CD8-positive, alpha-beta memory T cell (primary cell): ENCODE measurements at regions not wholly inside any gene's neighbourhood (a gene's known extent, or its start where the extent isn't known, plus 50 kb on each side); places are given as distances from the start of the nearest gene placed in this dataset.

Experiments used
- CTCF ChIA-PET: fragments of 350-600 bp; sonication (Branson Sonifier 250); formaldehyde crosslinking; loops from one replicate; lab custom pipeline; 2021; ENCODE audit warnings: antibody characterized with exemption; lab: Charles Lee
- POLR2A ChIA-PET: fragments of 350-600 bp; sonication (Branson Sonifier 250); formaldehyde crosslinking; loops from one replicate; lab custom pipeline; 2021; ENCODE audit warnings: antibody characterized with exemption; lab: Charles Lee
- DNase-seq, 5 donors: peaks; one replicate each; pipeline versions ENCODE4 v3.0.0 to v3.0.0-alpha.2; 2020 to 2022; ENCODE audit warnings: mixed read lengths in 1 of 5
- H3K27ac ChIP-seq: one replicate; pipeline ENCODE4 v1.7.0; 2013; ENCODE audit warnings: low read depth, mild to moderate bottlenecking, low read length, moderate library complexity
- H3K27me3 ChIP-seq: 2 replicates; pipeline ENCODE4 v1.7.0; 2013; ENCODE audit warnings: low read length, mild to moderate bottlenecking; ENCODE audit not compliant: insufficient read depth, poor library complexity, severe bottlenecking
- H3K36me3 ChIP-seq: 2 replicates; pipeline ENCODE4 v1.7.0; 2013; ENCODE audit warnings: mild to moderate bottlenecking, low read length, moderate library complexity; ENCODE audit not compliant: insufficient read depth
- H3K4me1 ChIP-seq: 2 replicates; pipeline ENCODE4 v1.7.0; 2013; ENCODE audit warnings: mild to moderate bottlenecking, low read length, moderate library complexity; ENCODE audit not compliant: insufficient read depth
- H3K4me3 ChIP-seq: 2 replicates; pipeline ENCODE4 v1.7.0; 2013; ENCODE audit warnings: mild to moderate bottlenecking, low read length
- H3K9me3 ChIP-seq: 2 replicates; pipeline ENCODE4 v1.7.0; 2013; ENCODE audit warnings: mild to moderate bottlenecking, low read length
- H3K27ac Mint-ChIP-seq, 8 donors: one replicate each; pipeline ENCODE4 v1.8.0; 2020 to 2021; ENCODE audit warnings: mixed read lengths in 8 of 8, mild to moderate bottlenecking in 6 of 8, inconsistent platforms in 3 of 8, moderate library complexity in 3 of 8
- H3K27me3 Mint-ChIP-seq, 2 donors: one replicate each; pipeline ENCODE4 v1.8.0; 2020 to 2021; ENCODE audit warnings: mixed read lengths in 2 of 2, mild to moderate bottlenecking in 1 of 2, moderate library complexity in 1 of 2
- H3K36me3 Mint-ChIP-seq, 3 donors: one replicate each; pipeline ENCODE4 v1.8.0; 2020 to 2021; ENCODE audit warnings: mixed read lengths in 3 of 3, inconsistent platforms in 1 of 3, mild to moderate bottlenecking in 1 of 3
- H3K4me1 Mint-ChIP-seq, 3 donors: one replicate each; pipeline ENCODE4 v1.8.0; 2020 to 2021; ENCODE audit warnings: mixed read lengths in 3 of 3, inconsistent platforms in 1 of 3, mild to moderate bottlenecking in 1 of 3
- H3K4me3 Mint-ChIP-seq, 7 donors: one replicate each; pipeline ENCODE4 v1.8.0; 2020 to 2021; ENCODE audit warnings: mixed read lengths in 7 of 7, mild to moderate bottlenecking in 6 of 7, moderate library complexity in 4 of 7, inconsistent platforms in 2 of 7
- H3K9me3 Mint-ChIP-seq, 5 donors: one replicate each; pipeline ENCODE4 v1.8.0; 2020 to 2022; ENCODE audit warnings: mixed read lengths in 5 of 5, mild to moderate bottlenecking in 3 of 5, moderate library complexity in 2 of 5, inconsistent platforms in 1 of 5

DNA sequence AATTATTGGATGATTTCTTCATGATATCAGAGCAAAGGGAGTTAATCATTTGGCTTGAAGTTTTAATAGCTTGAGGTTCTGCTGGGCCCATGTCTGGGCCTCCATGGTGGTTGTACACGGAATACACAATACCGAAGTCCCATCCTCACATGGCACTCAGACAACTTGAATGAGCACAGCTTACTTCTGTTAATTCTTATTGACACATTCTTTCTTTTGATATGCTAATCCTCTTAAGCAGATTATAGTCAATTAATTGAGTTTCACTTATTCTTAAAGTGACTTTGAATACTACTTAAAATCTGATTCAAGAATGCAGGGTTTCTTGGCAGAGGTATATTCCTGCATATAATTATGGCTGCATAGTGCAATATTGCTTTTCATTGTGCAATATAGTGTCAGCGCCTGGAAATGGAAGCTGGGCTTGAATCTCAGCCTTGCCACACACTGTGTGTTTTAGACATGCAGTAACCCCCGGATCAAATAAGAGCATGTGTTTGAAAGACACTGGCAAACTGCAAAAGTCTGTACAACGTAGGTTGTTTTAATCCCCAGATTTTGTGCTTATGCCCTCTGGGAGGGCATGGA lies 543.5 kb upstream of the ADARB2 start:
- Histone ChIP-seq H3K27ac (no peak overlapping the region), H3K4me1 (no peaks in the 10 kb centered on the region), H3K27me3 (no peaks in the 10 kb centered on the region), H3K4me3 (no peak overlapping the region), H3K9me3 (no peaks in the 10 kb centered on the region), H3K36me3 (no peaks in the 10 kb centered on the region)
- ChIA-PET POLR2A (no interaction called here), CTCF (no interaction called here)
- Mint-ChIP-seq H3K27me3 (no peaks in the 10 kb centered on the region), H3K27ac (no peak overlapping the region), H3K4me3 (no peak overlapping the region), H3K9me3 (peaks cover 0 to 3% (median 2%) of the 10 kb centered on the region in 5 donors), H3K36me3 (no peaks in the 10 kb centered on the region), H3K4me1 (no peaks in the 10 kb centered on the region)
- DNase-seq = no peak

DNA sequence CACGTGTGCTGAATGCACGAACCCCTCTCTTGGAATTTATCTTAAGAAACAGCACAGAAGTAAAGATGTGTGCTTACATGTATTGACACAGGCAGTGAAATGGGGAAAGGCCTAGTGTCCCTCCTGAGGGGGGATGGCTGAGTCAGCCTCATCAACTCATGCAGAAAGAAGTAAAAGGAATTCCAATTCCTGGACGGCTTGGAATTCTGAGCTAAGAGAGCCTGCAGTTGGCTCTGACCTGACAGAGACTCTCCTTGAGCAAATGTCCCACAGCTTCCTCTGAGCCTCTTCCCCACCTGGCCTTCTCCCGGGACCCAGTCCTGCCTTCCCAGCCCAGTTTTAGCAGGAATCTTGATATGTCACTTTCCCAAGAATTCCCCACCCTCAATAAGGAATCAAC lies 542.4 kb upstream of the ADARB2 start:
- Histone ChIP-seq H3K4me3 (no peak overlapping the region), H3K27me3 (no peaks in the 10 kb centered on the region), H3K9me3 (no peaks in the 10 kb centered on the region), H3K4me1 (no peaks in the 10 kb centered on the region), H3K27ac (no peak overlapping the region), H3K36me3 (no peaks in the 10 kb centered on the region)
- peaks cover 0 to 6% (median 2%) of the 10 kb centered on the region in 5 donors for H3K9me3 Mint-ChIP-seq
- no peak for DNase-seq
- no peak overlapping the region for H3K4me3 Mint-ChIP-seq
- no peaks in the 10 kb centered on the region for H3K36me3 Mint-ChIP-seq
- CTCF ChIA-PET = no interaction called here
- H3K4me1 Mint-ChIP-seq = no peaks in the 10 kb centered on the region
- no peaks in the 10 kb centered on the region for H3K27me3 Mint-ChIP-seq
- POLR2A ChIA-PET = no interaction called here
- H3K27ac Mint-ChIP-seq = no peak overlapping the region

DNA sequence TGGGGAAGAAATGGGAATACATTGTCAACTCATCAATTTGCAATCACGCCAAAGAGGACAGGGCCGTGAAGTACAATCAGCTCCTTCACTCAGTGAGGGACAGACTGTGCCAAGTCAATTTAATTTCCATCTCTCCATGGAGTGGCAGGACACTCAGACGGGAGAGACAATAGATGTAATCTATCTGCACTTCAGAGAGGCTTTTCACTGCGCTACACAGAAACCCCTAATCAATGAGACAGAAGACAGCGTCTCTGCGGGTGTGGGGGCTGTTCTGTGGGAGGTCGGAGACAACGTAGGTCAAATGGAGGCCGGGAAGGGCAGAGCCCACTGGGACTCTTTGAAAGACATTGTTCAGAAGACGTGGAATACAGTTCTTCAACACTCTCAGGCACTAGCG lies 541.0 kb upstream of the ADARB2 start:
- Mint-ChIP-seq H3K36me3 (no peaks in the 10 kb centered on the region), H3K27ac (no peak overlapping the region), H3K4me1 (no peaks in the 10 kb centered on the region), H3K9me3 (peaks cover 0 to 12% (median 5%) of the 10 kb centered on the region in 5 donors), H3K27me3 (no peaks in the 10 kb centered on the region), H3K4me3 (no peak overlapping the region)
- Histone ChIP-seq H3K4me3 (no peak overlapping the region), H3K36me3 (no peaks in the 10 kb centered on the region), H3K4me1 (no peaks in the 10 kb centered on the region), H3K27ac (no peak overlapping the region), H3K9me3 (no peaks in the 10 kb centered on the region), H3K27me3 (no peaks in the 10 kb centered on the region)
- POLR2A ChIA-PET = no interaction called here
- CTCF ChIA-PET = no interaction called here
- no peak for DNase-seq

DNA sequence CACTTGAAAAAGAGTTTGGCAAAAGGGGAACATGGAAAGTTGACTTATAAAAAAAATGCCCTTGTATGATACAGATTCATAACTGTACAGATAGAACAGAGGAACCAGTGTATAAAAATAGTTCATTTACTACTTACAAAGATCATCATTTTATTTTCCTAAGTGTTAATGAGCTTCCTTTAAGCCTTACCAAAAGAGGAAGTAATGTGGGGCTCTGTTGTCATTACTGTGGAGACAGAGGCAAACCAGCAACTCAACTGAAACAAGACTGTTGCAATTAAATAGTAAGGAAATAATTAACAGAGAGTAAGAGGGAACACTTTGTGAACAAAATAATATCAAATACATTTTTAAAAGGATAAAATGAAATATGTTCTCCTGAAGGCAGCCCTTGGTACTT lies 526.2 kb upstream of the ADARB2 start:
- H3K4me1 Mint-ChIP-seq = no peaks in the 10 kb centered on the region
- Histone ChIP-seq H3K4me3 (no peak overlapping the region), H3K9me3 (no peaks in the 10 kb centered on the region), H3K27me3 (no peaks in the 10 kb centered on the region), H3K4me1 (no peaks in the 10 kb centered on the region), H3K36me3 (no peaks in the 10 kb centered on the region), H3K27ac (no peak overlapping the region)
- H3K27ac Mint-ChIP-seq = no peak overlapping the region
- no peaks in the 10 kb centered on the region for H3K36me3 Mint-ChIP-seq
- no peak for DNase-seq
- no peak overlapping the region for H3K4me3 Mint-ChIP-seq
- H3K27me3 Mint-ChIP-seq = peaks cover 0 to 2% of the 10 kb centered on the region in 2 donors
- peaks cover 4 to 14% (median 7%) of the 10 kb centered on the region in 5 donors for H3K9me3 Mint-ChIP-seq
- ChIA-PET CTCF (no interaction called here), POLR2A (no interaction called here)

DNA sequence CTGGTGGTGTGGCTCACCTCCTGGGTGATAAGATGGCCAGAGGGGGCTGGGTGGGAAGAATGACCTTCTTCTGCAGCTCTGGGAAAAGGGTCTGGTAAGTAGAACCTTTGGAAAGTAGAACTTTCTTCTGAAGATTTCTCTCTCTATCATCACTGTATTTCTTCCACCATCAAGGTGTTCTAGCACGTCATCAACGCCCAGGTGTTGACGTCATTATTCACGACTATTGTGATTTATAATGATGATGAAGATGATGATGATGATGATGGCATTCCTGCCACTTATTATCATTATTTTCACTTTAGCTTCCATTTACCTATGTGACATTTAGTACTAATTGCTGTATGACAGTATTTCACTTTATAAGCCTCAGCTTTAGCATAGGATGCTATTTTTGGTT lies 525.6 kb upstream of the ADARB2 start:
- no peaks in the 10 kb centered on the region for H3K36me3 ChIP-seq
- H3K36me3 Mint-ChIP-seq = no peaks in the 10 kb centered on the region
- H3K9me3 ChIP-seq = no peaks in the 10 kb centered on the region
- no peak overlapping the region for H3K27ac Mint-ChIP-seq
- H3K4me1 ChIP-seq = no peaks in the 10 kb centered on the region
- no peak overlapping the region for H3K4me3 ChIP-seq
- H3K27ac ChIP-seq = no peak overlapping the region
- no peaks in the 10 kb centered on the region for H3K4me1 Mint-ChIP-seq
- H3K9me3 Mint-ChIP-seq = peaks cover 3 to 14% (median 6%) of the 10 kb centered on the region in 5 donors
- POLR2A ChIA-PET = no interaction called here
- CTCF ChIA-PET = no interaction called here
- no peaks in the 10 kb centered on the region for H3K27me3 Mint-ChIP-seq
- no peak for DNase-seq
- no peaks in the 10 kb centered on the region for H3K27me3 ChIP-seq
- H3K4me3 Mint-ChIP-seq = no peak overlapping the region

DNA sequence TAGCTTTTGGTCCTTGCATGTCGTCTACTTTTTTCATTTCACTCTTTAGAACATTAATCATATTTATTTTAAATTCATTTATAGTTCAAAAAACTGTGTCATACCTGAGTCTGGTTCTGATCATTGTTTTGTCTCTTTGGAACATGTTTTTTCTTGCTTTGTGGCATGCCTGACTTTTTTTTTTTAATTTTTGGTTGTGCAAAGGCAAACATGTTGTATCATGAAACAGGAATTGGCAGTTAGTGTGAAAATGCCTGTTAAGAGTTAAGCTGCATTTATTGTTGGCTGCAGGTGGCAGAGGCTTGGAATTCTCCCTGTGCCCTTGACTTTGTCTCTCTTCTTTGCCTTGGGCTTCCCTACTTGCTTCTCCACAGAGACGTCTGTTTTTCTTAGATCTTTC lies 525.0 kb upstream of the ADARB2 start:
- H3K9me3 ChIP-seq = no peaks in the 10 kb centered on the region
- Mint-ChIP-seq H3K9me3 (peaks cover 3 to 14% (median 6%) of the 10 kb centered on the region in 5 donors), H3K27ac (no peak overlapping the region), H3K4me3 (no peak overlapping the region), H3K4me1 (no peaks in the 10 kb centered on the region), H3K27me3 (no peaks in the 10 kb centered on the region), H3K36me3 (no peaks in the 10 kb centered on the region)
- no peaks in the 10 kb centered on the region for H3K36me3 ChIP-seq
- ChIA-PET CTCF (no interaction called here), POLR2A (no interaction called here)
- H3K4me1 ChIP-seq = no peaks in the 10 kb centered on the region
- no peak for DNase-seq
- no peaks in the 10 kb centered on the region for H3K27me3 ChIP-seq
- no peak overlapping the region for H3K4me3 ChIP-seq
- H3K27ac ChIP-seq = no peak overlapping the region

DNA sequence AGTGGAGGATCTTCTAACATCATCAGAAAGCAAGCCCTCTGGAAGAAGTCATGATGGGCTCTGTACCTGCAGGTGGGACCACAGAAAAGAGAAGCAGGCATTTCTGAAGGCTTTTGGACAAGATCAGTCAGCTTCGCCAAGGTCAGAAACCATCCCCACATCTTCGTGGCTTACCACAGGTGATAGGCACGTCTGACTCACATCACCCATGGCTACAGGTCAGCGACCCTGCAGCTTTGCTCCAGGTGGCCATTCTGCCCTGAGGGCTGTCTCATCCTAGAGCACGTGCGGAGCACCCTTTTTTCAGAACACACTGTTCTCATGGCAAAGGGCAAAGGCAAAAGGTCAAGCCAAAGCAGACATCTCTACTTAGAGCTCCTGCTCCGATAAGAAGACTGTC lies 518.9 kb upstream of the ADARB2 start:
- Mint-ChIP-seq H3K4me1 (no peaks in the 10 kb centered on the region), H3K27ac (no peak overlapping the region), H3K9me3 (peaks cover 0 to 3% (median 0%) of the 10 kb centered on the region in 5 donors), H3K4me3 (no peak overlapping the region), H3K27me3 (peaks cover 0 to 3% of the 10 kb centered on the region in 2 donors), H3K36me3 (no peaks in the 10 kb centered on the region)
- H3K36me3 ChIP-seq = no peaks in the 10 kb centered on the region
- no peaks in the 10 kb centered on the region for H3K4me1 ChIP-seq
- POLR2A ChIA-PET = no interaction called here
- H3K9me3 ChIP-seq = no peaks in the 10 kb centered on the region
- H3K27me3 ChIP-seq = no peaks in the 10 kb centered on the region
- H3K27ac ChIP-seq = no peak overlapping the region
- no peak overlapping the region for H3K4me3 ChIP-seq
- CTCF ChIA-PET = no interaction called here
- no peak for DNase-seq

DNA sequence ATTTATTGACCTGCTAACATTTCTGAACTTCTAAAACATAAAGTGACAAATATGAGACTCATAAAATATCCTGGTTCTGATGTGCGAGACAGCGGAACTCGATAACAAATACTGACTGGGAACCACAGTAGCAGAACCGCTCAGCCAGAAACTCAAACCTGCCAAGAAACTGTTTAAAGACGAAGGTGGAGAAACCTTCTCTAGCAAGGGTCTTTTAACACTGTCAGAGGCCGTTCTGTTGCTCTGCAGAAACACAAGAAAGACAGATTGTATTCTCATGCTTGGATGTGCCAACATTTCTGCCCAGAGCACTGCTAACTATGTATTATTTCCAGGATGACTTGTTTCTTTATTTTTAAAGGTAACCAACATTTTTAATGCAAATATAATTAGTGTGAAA lies 514.8 kb upstream of the ADARB2 start:
- H3K4me3 Mint-ChIP-seq = no peak overlapping the region
- H3K27ac Mint-ChIP-seq = no peak overlapping the region
- peaks cover 0 to 3% (median 2%) of the 10 kb centered on the region in 5 donors for H3K9me3 Mint-ChIP-seq
- POLR2A ChIA-PET = no interaction called here
- Histone ChIP-seq H3K9me3 (no peaks in the 10 kb centered on the region), H3K36me3 (no peaks in the 10 kb centered on the region), H3K4me1 (no peaks in the 10 kb centered on the region), H3K4me3 (no peak overlapping the region), H3K27me3 (no peaks in the 10 kb centered on the region), H3K27ac (no peak overlapping the region)
- H3K4me1 Mint-ChIP-seq = no peaks in the 10 kb centered on the region
- no peak for DNase-seq
- H3K27me3 Mint-ChIP-seq = peaks cover 0 to 3% of the 10 kb centered on the region in 2 donors
- CTCF ChIA-PET = no interaction called here
- H3K36me3 Mint-ChIP-seq = no peaks in the 10 kb centered on the region

DNA sequence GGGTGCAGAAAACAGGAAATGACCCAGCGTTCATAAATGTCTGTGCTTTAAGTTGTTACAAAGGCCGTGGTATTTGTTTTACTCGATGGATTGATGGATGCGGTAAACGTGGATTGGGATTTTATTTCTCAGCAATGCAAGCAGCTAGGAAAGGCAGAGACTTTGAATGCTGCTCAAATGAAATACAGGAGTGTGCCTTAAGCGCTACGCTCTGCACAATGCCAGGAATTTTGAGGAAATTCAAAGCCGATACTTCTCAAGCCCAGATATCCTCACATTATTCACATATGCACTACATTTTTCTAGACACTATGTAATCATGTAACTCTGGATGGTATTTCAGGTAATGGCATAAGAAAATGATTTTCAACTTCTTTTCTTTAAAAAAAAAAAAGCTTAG lies 514.3 kb upstream of the ADARB2 start:
- Histone ChIP-seq H3K36me3 (no peaks in the 10 kb centered on the region), H3K27ac (no peak overlapping the region), H3K27me3 (no peaks in the 10 kb centered on the region), H3K4me1 (no peaks in the 10 kb centered on the region), H3K9me3 (no peaks in the 10 kb centered on the region), H3K4me3 (no peak overlapping the region)
- ChIA-PET POLR2A (no interaction called here), CTCF (no interaction called here)
- Mint-ChIP-seq H3K4me3 (no peak overlapping the region), H3K27ac (no peak overlapping the region), H3K9me3 (peaks cover 0 to 3% (median 2%) of the 10 kb centered on the region in 5 donors), H3K36me3 (no peaks in the 10 kb centered on the region), H3K27me3 (peaks cover 0 to 3% of the 10 kb centered on the region in 2 donors), H3K4me1 (no peaks in the 10 kb centered on the region)
- DNase-seq = no peak
